A549 (cell line): ENCODE measurements at regions not wholly inside any gene's neighbourhood (a gene's known extent, or its start where the extent isn't known, plus 50 kb on each side); places are given as distances from the start of the nearest gene placed in this dataset.
"Not testable (repeated sequence)": the region's sequence is repeated elsewhere in the genome, so short reads cannot be mapped to it uniquely, and the experiment has no call there.

Source experiments
- ATAC-seq, 2 experiments: fragments of 200-7000 bp in 1 of 2; fragments of >200 bp in 1 of 2; cut with Nextera tagmentation in 1 of 2; cut with Tn5 transposase in 1 of 2; 3 replicates each; pipeline versions ENCODE4 v1.8.0 to v1.9.1; 2018 to 2020; ENCODE audit warnings: mild to moderate bottlenecking in 1 of 2, moderate library complexity in 1 of 2
- CTCF ChIA-PET: fragments of 300-600 bp; sonication (Branson Sonifier 250); formaldehyde crosslinking; extraction: SDS; loops from one replicate; lab custom pipeline; 2021; ENCODE audit warnings: antibody characterized with exemption, inconsistent platforms; lab: Yijun Ruan, JAX
- POLR2A ChIA-PET: fragments of 350-600 bp; formaldehyde crosslinking; extraction: SDS; loops from one replicate; lab custom pipeline; 2021; ENCODE audit warnings: antibody characterized with exemption, inconsistent platforms; lab: Yijun Ruan, JAX
- DNase-seq, 2 experiments: peaks; one replicate each; pipeline versions ENCODE4 v3.0.0 to v3.0.0-alpha.2; 2011 to 2016; ENCODE audit warnings: low read depth in 1 of 2, low spot score in 1 of 2
- FAIRE-seq: peaks from 2 replicates; lab custom pipeline; 2011; peaks lifted over from hg19 to GRCh38; lab: Jason Lieb, UNC
- H3K27ac ChIP-seq, 2 experiments: fragments of >200 bp; sonication (Bioruptor Twin); formaldehyde crosslinking; 3 replicates each; pipeline ENCODE4 v1.5.1; 2016 to 2017
- H3K4me1 ChIP-seq: fragments of >200 bp; sonication (Bioruptor Twin); formaldehyde crosslinking; 3 replicates; pipeline ENCODE4 v1.6.1; 2016
- H3K4me2 ChIP-seq: fragments of >200 bp; sonication (Bioruptor Twin); formaldehyde crosslinking; 3 replicates; pipeline ENCODE4 v1.6.1; 2016
- H3K4me3 ChIP-seq: fragments of >200 bp; sonication (Bioruptor Twin); formaldehyde crosslinking; 3 replicates; pipeline ENCODE4 v1.5.1; 2016
- H3K9me3 ChIP-seq: fragments of >200 bp; sonication (Bioruptor Twin); formaldehyde crosslinking; 3 replicates; pipeline ENCODE4 v1.6.1; 2016
- ATOH8 ChIP-seq: fragments of 250-450 bp; sonication (Bioruptor Pico); IDR thresholded peaks from 2 replicates; pipeline ENCODE4 v1.5.0; 2020; ENCODE audit warnings: low read depth, mild to moderate bottlenecking, moderate library complexity
- BCL3 ChIP-seq: fragments of >200 bp; sonication (Bioruptor Twin); formaldehyde crosslinking; IDR thresholded peaks from 3 replicates; pipeline ENCODE4 v1.6.1; 2016
- BHLHE40 ChIP-seq: IDR thresholded peaks from 2 replicates; pipeline ENCODE4 v1.6.1; 2012; ENCODE audit warnings: low read depth, low read length, inconsistent platforms
- CEBPB ChIP-seq, 2 experiments: fragments of >200 bp in 1 of 2; sonication (Bioruptor Twin) in 1 of 2; formaldehyde crosslinking in 1 of 2; IDR thresholded peaks; 2 replicates each; pipeline ENCODE4 v1.6.1; 2012 to 2016
- CHD2 ChIP-seq: fragments of 150-350 bp; IDR thresholded peaks from 2 replicates; pipeline ENCODE4 v1.6.1; 2014; ENCODE audit warnings: low read length; ENCODE audit not compliant: partially characterized antibody
- E2F6 ChIP-seq: IDR thresholded peaks from 2 replicates; pipeline ENCODE4 v1.6.1; 2012; ENCODE audit warnings: low read depth, borderline replicate concordance
- ELK1 ChIP-seq: fragments of 150-350 bp; IDR thresholded peaks from 2 replicates; pipeline ENCODE4 v1.6.1; 2014; ENCODE audit warnings: low read depth, mild to moderate bottlenecking, low read length
- FOSL2 ChIP-seq, 2 experiments: fragments of 450-650 bp in 1 of 2; fragments of >200 bp in 1 of 2; sonication (Bioruptor Twin) in 1 of 2; formaldehyde crosslinking; IDR thresholded peaks; 2 replicates each; pipeline versions ENCODE4 v1.5.0 to v1.6.1; 2016 to 2020; ENCODE audit warnings: mild to moderate bottlenecking in 1 of 2, moderate library complexity in 1 of 2
- FOXS1 ChIP-seq: fragments of 250-450 bp; sonication (Bioruptor Pico); IDR thresholded peaks from 2 replicates; pipeline ENCODE4 v1.5.0; 2020; ENCODE audit warnings: mild to moderate bottlenecking, moderate library complexity
- HDAC2 ChIP-seq: fragments of 200-600 bp; sonication (generic); IDR thresholded peaks from 2 replicates; pipeline ENCODE4 v1.6.1; 2016
- HOXB5 ChIP-seq: fragments of 250-450 bp; sonication (Bioruptor Pico); IDR thresholded peaks from 2 replicates; pipeline ENCODE4 v1.5.0; 2020; ENCODE audit warnings: mild to moderate bottlenecking, moderate library complexity
- JUNB ChIP-seq: fragments of >200 bp; sonication (Bioruptor Twin); formaldehyde crosslinking; IDR thresholded peaks from 2 replicates; pipeline ENCODE4 v1.6.1; 2016
- KDM1A ChIP-seq: fragments of 200-600 bp; sonication (generic); IDR thresholded peaks from 2 replicates; pipeline ENCODE4 v1.6.1; 2016; ENCODE audit warnings: low read depth, mild to moderate bottlenecking
- MAFK ChIP-seq: fragments of 450-650 bp; IDR thresholded peaks from 2 replicates; pipeline ENCODE4 v1.6.1; 2014; ENCODE audit not compliant: partially characterized antibody
- RAD21 ChIP-seq, 2 experiments: fragments of >200 bp in 1 of 2; sonication (Bioruptor Twin) in 1 of 2; formaldehyde crosslinking in 1 of 2; IDR thresholded peaks in 1 of 2; conservative IDR thresholded peaks in 1 of 2; 2 replicates in 1 of 2; 3 replicates in 1 of 2; pipeline ENCODE4 v1.6.1; 2012 to 2018; ENCODE audit warnings: inconsistent platforms in 1 of 2
- RFX5 ChIP-seq: fragments of 450-650 bp; IDR thresholded peaks from 2 replicates; pipeline ENCODE4 v1.7.1; 2014; ENCODE audit warnings: antibody characterized with exemption, mild to moderate bottlenecking, moderate library complexity
- SMC3 ChIP-seq: fragments of >200 bp; sonication (Bioruptor Twin); formaldehyde crosslinking; IDR thresholded peaks from 3 replicates; pipeline ENCODE4 v1.6.1; 2018; ENCODE audit warnings: inconsistent platforms
- SREBF2 ChIP-seq: fragments of 450-650 bp; IDR thresholded peaks from 2 replicates; pipeline ENCODE4 v1.6.1; 2014; ENCODE audit warnings: mild to moderate bottlenecking, moderate library complexity
- TFCP2L1 ChIP-seq: fragments of 250-450 bp; sonication (Bioruptor Pico); IDR thresholded peaks from 2 replicates; pipeline ENCODE4 v1.5.0; 2021; ENCODE audit warnings: mild to moderate bottlenecking
- USF2 ChIP-seq: fragments of 450-650 bp; IDR thresholded peaks from 2 replicates; pipeline ENCODE4 v1.6.1; 2014; ENCODE audit warnings: antibody characterized with exemption
- ZFP36 ChIP-seq: fragments of 450-650 bp; IDR thresholded peaks from 2 replicates; pipeline ENCODE4 v1.6.1; 2014; ENCODE audit warnings: borderline replicate concordance; ENCODE audit not compliant: partially characterized antibody
- WGBS: methylation state at CpG from one replicate; pipeline ENCODE4 v1.1.6; 2017; ENCODE audit errors: missing lambda C conversion rate; 5-methylcytosine and 5-hydroxymethylcytosine counted together

- peak; percentile 19 to 73; a peak in 3 of 6 replicates for ATAC-seq
- WGBS = 18% methylated on average over 1 of the region's 1 CpG
- no peak for FAIRE-seq
- no peak overlapping the region for H3K4me3 ChIP-seq
- peak overlapping the region; percentile 63 for H3K4me2 ChIP-seq
- ChIA-PET POLR2A (interaction anchor here (1.2 to 1.8 kb wide), 3 partner anchors 63 to 184 kb away, joined by 3 to 7 read pairs (median 5); partner anchors contain the start of genes EHBP1 and TMEM17), CTCF (interaction anchor here (1.0 to 2.1 kb wide), 2 partner anchors 14 to 184 kb away, joined by 3 to 7 read pairs; no protein-coding TSS in a partner anchor)
- 0 out of 3 replicates have a peak, but pooled peaks cover 4% of the 10 kb centered on the region for H3K9me3 ChIP-seq
- peak in 1 of 2 experiments; percentile 35 for DNase-seq
- H3K27ac ChIP-seq = peak overlapping the region; percentile 66 to 74
- no peak for TF ChIP-seq RFX5
- peak in 1 of 2 experiments; percentile 26; a peak in 1 of 5 replicates for TF ChIP-seq RAD21 (conservative IDR thresholded peaks at IDR 0.05 in 1 of 2, IDR thresholded peaks at IDR 0.05 in 1 of 2)
- peak; percentile 84 for TF ChIP-seq MAFK
- 0 out of 2 replicates have a peak, but pooled peaks have one; percentile 14 for TF ChIP-seq JUNB
- H3K4me1 ChIP-seq = peaks cover 30% of the 10 kb centered on the region
These were observed 64.1 kb upstream of the EHBP1 start for GRCh38 chr2:62641410-62641843.

GRCh38 chr2:62631160-62632085 is 74.1 kb upstream of the EHBP1 start:
- Histone ChIP-seq H3K4me1 (no peaks in the 10 kb centered on the region), H3K4me3 (no peak overlapping the region), H3K4me2 (no peak overlapping the region), H3K27ac (no peak overlapping the region), H3K9me3 (peaks cover 37% of the 10 kb centered on the region)
- TF ChIP-seq CHD2 = no peak
- no peak for TF ChIP-seq SREBF2
- TF ChIP-seq CEBPB (IDR thresholded peaks at IDR 0.05) = no peak
- TF ChIP-seq FOXS1 = no peak
- TF ChIP-seq HOXB5 (CRISPR knock-in tag) = no peak
- no peak for TF ChIP-seq USF2
- no peak for TF ChIP-seq ZFP36
- TF ChIP-seq KDM1A = no peak
- TF ChIP-seq ELK1 = no peak
- no peak for TF ChIP-seq HDAC2
- TF ChIP-seq MAFK = no peak
- no peak for TF ChIP-seq BHLHE40
- TF ChIP-seq BCL3 = no peak
- no peak for TF ChIP-seq E2F6
- no peak for TF ChIP-seq TFCP2L1 (CRISPR knock-in tag)
- no peak for TF ChIP-seq ATOH8 (CRISPR knock-in tag)
- TF ChIP-seq SMC3 = no peak
- no peak for TF ChIP-seq FOSL2 (IDR thresholded peaks at IDR 0.05)
- TF ChIP-seq FOSL2 (CRISPR knock-in tag; IDR thresholded peaks at IDR 0.05) = no peak
- TF ChIP-seq RFX5 = no peak
- ATAC-seq (no peak), DNase-seq (no peak), FAIRE-seq (no peak)
- ChIA-PET CTCF (interaction anchor here (0.7 to 1.4 kb wide), 4 partner anchors 9 to 144 kb away, joined by 3 to 6 read pairs (median 4); no protein-coding TSS in a partner anchor), POLR2A (no interaction called here)
- WGBS = 62% methylated on average over 5 of the region's 5 CpGs

GRCh38 chr2:62630206-62630605 is 75.3 kb upstream of the EHBP1 start:
- ATAC-seq, POLR2A ChIA-PET, H3K4me3 ChIP-seq, H3K27ac ChIP-seq, H3K4me1 ChIP-seq, H3K4me2 ChIP-seq, DNase-seq, FAIRE-seq: not testable (repeated sequence)
- CTCF ChIA-PET = interaction anchor here (1.2 kb wide), 1 partner anchor 8 kb away, joined by 4 read pairs; no protein-coding TSS in a partner anchor
- H3K9me3 ChIP-seq = peaks cover 34% of the 10 kb centered on the region
- 100% methylated on average over 4 of the region's 28 CpGs for WGBS

- POLR2A ChIA-PET, FAIRE-seq, H3K27ac ChIP-seq, H3K4me3 ChIP-seq, ATAC-seq, CTCF ChIA-PET, H3K4me2 ChIP-seq, DNase-seq: not testable (repeated sequence)
- WGBS = no CpG with 5 or more reads among the region's 5 CpGs
- Histone ChIP-seq H3K9me3 (peaks cover 34% of the 10 kb centered on the region), H3K4me1 (peaks cover 16% of the 10 kb centered on the region; the same call in 2 of the 3 replicates)
These were observed 76.2 kb upstream of the EHBP1 start for GRCh38 chr2:62629310-62629709.
